Bronchial epithelial cell (primary cell): ENCODE measurements at regions not wholly inside any gene's neighbourhood (a gene's known extent, or its start where the extent isn't known, plus 50 kb on each side); places are given as distances from the start of the nearest gene placed in this dataset.
A peak's percentile ranks its signal among the peaks of the same experiment; 100 is the strongest.

Source experiments
- DNase-seq: peaks from one replicate; pipeline ENCODE4 v3.0.0-alpha.2; 2010; ENCODE audit warnings: low read depth
- FAIRE-seq: peaks from 2 replicates; lab custom pipeline; 2011; peaks lifted over from hg19 to GRCh38; lab: Jason Lieb, UNC
- H3K27me3 ChIP-seq: 2 replicates; pipeline ENCODE4 v1.5.1; 2011; ENCODE audit warnings: low read length; ENCODE audit not compliant: control insufficient read depth, insufficient read depth
- H3K36me3 ChIP-seq: 2 replicates; pipeline ENCODE4 v1.5.1; 2011; ENCODE audit warnings: low read length; ENCODE audit not compliant: control insufficient read depth, insufficient read depth
- H3K4me3 ChIP-seq: 2 replicates; pipeline ENCODE4 v1.5.1; 2011; ENCODE audit warnings: mild to moderate bottlenecking, low read depth, low read length, control low read depth
- CTCF ChIP-seq: IDR thresholded peaks from 2 replicates; pipeline ENCODE4 v1.5.1; 2011; ENCODE audit warnings: mild to moderate bottlenecking, moderate library complexity, low read length, control low read depth, inconsistent platforms; ENCODE audit not compliant: insufficient read depth, severe bottlenecking

GRCh38 chr15:47338771-47339170 is 378.5 kb upstream of the SEMA6D start:
- no peaks in the 10 kb centered on the region for H3K36me3 ChIP-seq
- no peaks in the 10 kb centered on the region for H3K27me3 ChIP-seq
- FAIRE-seq (no peak), DNase-seq (no peak)
- no peak overlapping the region for H3K4me3 ChIP-seq
- TF ChIP-seq CTCF = no peak

- Histone ChIP-seq H3K36me3 (no peaks in the 10 kb centered on the region), H3K27me3 (no peaks in the 10 kb centered on the region), H3K4me3 (no peak overlapping the region)
- DNase-seq (no peak), FAIRE-seq (no peak)
- no peak for TF ChIP-seq CTCF
These were observed 377.3 kb upstream of the SEMA6D start for GRCh38 chr15:47339800-47340570.

- FAIRE-seq (no peak), DNase-seq (no peak)
- TF ChIP-seq CTCF = no peak
- H3K36me3 ChIP-seq = no peaks in the 10 kb centered on the region
- H3K27me3 ChIP-seq = no peaks in the 10 kb centered on the region
- no peak overlapping the region for H3K4me3 ChIP-seq
These were observed 376.8 kb upstream of the SEMA6D start for GRCh38 chr15:47340571-47340920.

GRCh38 chr15:47349179-47349578 is 368.1 kb upstream of the SEMA6D start:
- no peak for TF ChIP-seq CTCF
- FAIRE-seq = no peak
- H3K4me3 ChIP-seq = no peak overlapping the region
- H3K27me3 ChIP-seq = no peaks in the 10 kb centered on the region
- DNase-seq = peak; percentile 68
- no peaks in the 10 kb centered on the region for H3K36me3 ChIP-seq

- no peak for FAIRE-seq
- no peak overlapping the region for H3K4me3 ChIP-seq
- no peaks in the 10 kb centered on the region for H3K36me3 ChIP-seq
- no peaks in the 10 kb centered on the region for H3K27me3 ChIP-seq
- DNase-seq = peak; percentile 59
- TF ChIP-seq CTCF = no peak
These were observed 365.8 kb upstream of the SEMA6D start for GRCh38 chr15:47351501-47351900.

- no peak for FAIRE-seq
- Histone ChIP-seq H3K36me3 (no peaks in the 10 kb centered on the region), H3K27me3 (no peaks in the 10 kb centered on the region), H3K4me3 (no peak overlapping the region)
- DNase-seq = no peak
- no peak for TF ChIP-seq CTCF
These were observed 365.1 kb upstream of the SEMA6D start for GRCh38 chr15:47352217-47352616.
